Endothelial cell of umbilical vein (primary cell): ENCODE measurements at regions not wholly inside any gene's neighbourhood (a gene's known extent, or its start where the extent isn't known, plus 50 kb on each side); places are given as distances from the start of the nearest gene placed in this dataset.

Experiments
- EZH2 ChIP-seq: IDR thresholded peaks from 2 replicates; pipeline ENCODE4 v1.6.1; 2012; ENCODE audit warnings: borderline replicate concordance, low read depth, mild to moderate bottlenecking, moderate library complexity, low read length, inconsistent platforms; ENCODE audit not compliant: severe bottlenecking
- MYC ChIP-seq: IDR thresholded peaks from one replicate; pipeline ENCODE4 v1.6.1; 2011; ENCODE audit warnings: mild to moderate bottlenecking, low read depth, low read length
- POLR2A ChIP-seq: IDR thresholded peaks from 2 replicates; pipeline ENCODE4 v1.6.1; 2012; ENCODE audit warnings: low read depth, mild to moderate bottlenecking, control low read depth, low read length
- POLR2AphosphoS5 ChIP-seq: IDR thresholded peaks from 2 replicates; pipeline ENCODE4 v1.6.1; 2012; ENCODE audit warnings: low read depth, mild to moderate bottlenecking, control low read depth, low read length, moderate library complexity; ENCODE audit not compliant: insufficient read depth
- TF ChIP-seq, protein P1 (sequence below), 2 donors: IDR thresholded peaks; 1 replicate in 1 of 2; 2 replicates in 1 of 2; pipeline ENCODE4 v1.5.1; 2011; ENCODE audit warnings: low read length in 2 of 2, mild to moderate bottlenecking in 2 of 2, moderate library complexity in 2 of 2, control low read depth in 1 of 2, inconsistent platforms in 1 of 2, low read depth in 1 of 2; ENCODE audit not compliant: insufficient read depth in 1 of 2; ENCODE audit errors: extremely low read depth in 1 of 2
- TF ChIP-seq, protein P2 (sequence below): IDR thresholded peaks from 2 replicates; pipeline ENCODE4 v1.6.1; 2011; ENCODE audit not compliant: insufficient read depth, insufficient read length

DNA sequence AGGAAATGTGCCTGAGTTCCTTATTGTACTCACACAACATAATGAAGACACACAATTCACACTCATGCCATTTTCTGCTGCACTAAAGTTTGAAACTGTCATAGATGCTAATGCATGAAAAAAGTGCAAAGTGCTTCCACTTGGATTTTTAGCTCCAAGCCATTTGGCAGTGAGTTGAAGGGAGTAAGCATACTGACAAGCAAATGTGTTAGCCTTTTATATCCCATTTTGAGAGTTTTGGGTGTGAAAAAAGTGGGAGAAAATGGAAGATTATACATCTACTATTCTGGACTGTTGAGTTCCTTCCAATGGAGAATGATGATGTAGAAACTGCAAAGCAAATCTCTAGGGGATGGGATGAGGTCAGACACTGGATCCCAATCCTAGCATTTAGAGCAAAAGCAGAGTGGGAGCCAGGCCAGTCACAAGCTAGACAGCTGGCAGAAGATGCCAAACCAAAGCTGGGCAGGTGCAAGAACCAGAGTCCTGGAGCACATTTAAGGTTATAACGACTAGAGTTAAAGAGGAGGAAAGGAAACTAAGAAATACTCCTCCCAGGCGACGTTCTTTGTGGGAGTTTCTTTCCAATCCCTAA lies 216.8 kb downstream of the FBXO8 start:
- TF ChIP-seq, protein P1, sequence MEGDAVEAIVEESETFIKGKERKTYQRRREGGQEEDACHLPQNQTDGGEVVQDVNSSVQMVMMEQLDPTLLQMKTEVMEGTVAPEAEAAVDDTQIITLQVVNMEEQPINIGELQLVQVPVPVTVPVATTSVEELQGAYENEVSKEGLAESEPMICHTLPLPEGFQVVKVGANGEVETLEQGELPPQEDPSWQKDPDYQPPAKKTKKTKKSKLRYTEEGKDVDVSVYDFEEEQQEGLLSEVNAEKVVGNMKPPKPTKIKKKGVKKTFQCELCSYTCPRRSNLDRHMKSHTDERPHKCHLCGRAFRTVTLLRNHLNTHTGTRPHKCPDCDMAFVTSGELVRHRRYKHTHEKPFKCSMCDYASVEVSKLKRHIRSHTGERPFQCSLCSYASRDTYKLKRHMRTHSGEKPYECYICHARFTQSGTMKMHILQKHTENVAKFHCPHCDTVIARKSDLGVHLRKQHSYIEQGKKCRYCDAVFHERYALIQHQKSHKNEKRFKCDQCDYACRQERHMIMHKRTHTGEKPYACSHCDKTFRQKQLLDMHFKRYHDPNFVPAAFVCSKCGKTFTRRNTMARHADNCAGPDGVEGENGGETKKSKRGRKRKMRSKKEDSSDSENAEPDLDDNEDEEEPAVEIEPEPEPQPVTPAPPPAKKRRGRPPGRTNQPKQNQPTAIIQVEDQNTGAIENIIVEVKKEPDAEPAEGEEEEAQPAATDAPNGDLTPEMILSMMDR (IDR thresholded peaks at IDR 0.05; ENCODE audit: extremely low read depth in 1 of 2, insufficient read depth in 1 of 2, low read depth in 1 of 2, low read length in 2 of 2), result no peak
- TF ChIP-seq POLR2A (no peak), MYC (no peak), EZH2 (no peak), POLR2AphosphoS5 (no peak)
- TF ChIP-seq, protein P2, sequence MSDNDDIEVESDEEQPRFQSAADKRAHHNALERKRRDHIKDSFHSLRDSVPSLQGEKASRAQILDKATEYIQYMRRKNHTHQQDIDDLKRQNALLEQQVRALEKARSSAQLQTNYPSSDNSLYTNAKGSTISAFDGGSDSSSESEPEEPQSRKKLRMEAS, result no peak
